ENCODE measurements at regions not wholly inside any gene's neighbourhood (a gene's known extent, or its start where the extent isn't known, plus 50 kb on each side); places are given as distances from the start of the nearest gene placed in this dataset.

- TF ChIP-seq FOXM1 (IDR thresholded peaks at IDR 0.05; ENCODE audit: borderline replicate concordance) (no peak), FOXK2 (IDR thresholded peaks at IDR 0.05) (no peak), SP1 (IDR thresholded peaks at IDR 0.05) (no peak), HDGF (IDR thresholded peaks at IDR 0.05; ENCODE audit: borderline replicate concordance) (no peak)
These were observed 185.3 kb downstream of the IBTK start for GRCh38 chr6:82062219-82062618.
